Neuronal stem cell (in vitro differentiated cells): ENCODE measurements at regions not wholly inside any gene's neighbourhood (a gene's known extent, or its start where the extent isn't known, plus 50 kb on each side); places are given as distances from the start of the nearest gene placed in this dataset.

ENCODE experiments used
- DNase-seq: peaks from one replicate; pipeline ENCODE4 v3.0.0-alpha.2; 2013; ENCODE audit warnings: low spot score
- H2AFZ ChIP-seq: one replicate; pipeline ENCODE4 v1.6.1; 2013; ENCODE audit warnings: mild to moderate bottlenecking, low read length, inconsistent platforms
- H2AK5ac ChIP-seq: 2 replicates; pipeline ENCODE4 v1.6.1; 2013; ENCODE audit warnings: low read depth, mild to moderate bottlenecking, inconsistent platforms, low read length, moderate library complexity, mixed read lengths
- H2BK120ac ChIP-seq: 2 replicates; pipeline ENCODE4 v1.6.1; 2013; ENCODE audit warnings: low read depth, mild to moderate bottlenecking, inconsistent platforms, low read length, moderate library complexity, mixed read lengths
- H2BK12ac ChIP-seq: one replicate; pipeline ENCODE4 v1.6.1; 2013; ENCODE audit warnings: low read length, inconsistent platforms
- H2BK15ac ChIP-seq: 2 replicates; pipeline ENCODE4 v1.6.1; 2013; ENCODE audit warnings: mild to moderate bottlenecking, low read length, inconsistent platforms, mixed read lengths
- H2BK5ac ChIP-seq: one replicate; pipeline ENCODE4 v1.6.1; 2013; ENCODE audit warnings: inconsistent platforms, mild to moderate bottlenecking, low read length, moderate library complexity
- H3K14ac ChIP-seq: one replicate; pipeline ENCODE4 v1.6.1; 2013; ENCODE audit warnings: low read length, inconsistent platforms
- H3K18ac ChIP-seq: 2 replicates; pipeline ENCODE4 v1.6.1; 2013; ENCODE audit warnings: low read length, inconsistent platforms
- H3K23ac ChIP-seq: 2 replicates; pipeline ENCODE4 v1.6.1; 2013; ENCODE audit warnings: low read depth, mild to moderate bottlenecking, mixed read lengths, low read length, inconsistent platforms; ENCODE audit not compliant: poor library complexity
- H3K27ac ChIP-seq: replicated peaks from 3 replicates; pipeline ENCODE4 v1.5.1; 2013; ENCODE audit warnings: low read length, inconsistent platforms
- H3K27me3 ChIP-seq, 3 experiments: 2 replicates each; pipeline ENCODE4 v1.6.1; 2013; ENCODE audit warnings: low read length in 3 of 3, mild to moderate bottlenecking in 2 of 3, inconsistent platforms in 1 of 3, low read depth in 1 of 3, mixed read lengths in 1 of 3, moderate library complexity in 1 of 3; ENCODE audit not compliant: control insufficient read depth in 3 of 3, insufficient read depth in 3 of 3
- H3K36me3 ChIP-seq, 2 donors: replicated peaks in 1 of 2; 2 replicates each; pipeline ENCODE4 v1.6.1; 2013; ENCODE audit warnings: low read length in 2 of 2; ENCODE audit not compliant: control insufficient read depth in 2 of 2, insufficient read depth in 2 of 2
- H3K4ac ChIP-seq: 2 replicates; pipeline ENCODE4 v1.6.1; 2013; ENCODE audit warnings: inconsistent platforms, mild to moderate bottlenecking, low read length, moderate library complexity
- H3K4me1 ChIP-seq, 2 donors: 1 replicate in 1 of 2; 2 replicates in 1 of 2; pipeline ENCODE4 v1.6.1; 2013; ENCODE audit warnings: low read length in 2 of 2, low read depth in 1 of 2; ENCODE audit not compliant: control insufficient read depth in 2 of 2, insufficient read depth in 1 of 2
- H3K4me2 ChIP-seq: one replicate; pipeline ENCODE4 v1.6.1; 2013; ENCODE audit warnings: mild to moderate bottlenecking, low read length, inconsistent platforms; ENCODE audit not compliant: insufficient read depth, poor library complexity, severe bottlenecking
- H3K4me3 ChIP-seq, 2 donors: 2 replicates each; pipeline ENCODE4 v1.5.1; 2013; ENCODE audit warnings: low read length in 2 of 2, mild to moderate bottlenecking in 2 of 2, inconsistent platforms in 1 of 2, moderate library complexity in 1 of 2
- H3K79me1 ChIP-seq: one replicate; pipeline ENCODE4 v1.6.1; 2013; ENCODE audit warnings: low read depth, mild to moderate bottlenecking, inconsistent platforms, low read length, moderate library complexity
- H3K9ac ChIP-seq: one replicate; pipeline ENCODE4 v1.6.1; 2013; ENCODE audit warnings: mild to moderate bottlenecking, low read depth, low read length, inconsistent platforms; ENCODE audit not compliant: poor library complexity
- H3K9me3 ChIP-seq, 2 donors: replicated peaks in 1 of 2; 2 replicates each; pipeline versions ENCODE3 to v1.6.1; 2013; ENCODE audit warnings: low read length in 2 of 2, mild to moderate bottlenecking in 2 of 2, inconsistent platforms in 1 of 2, low read depth in 1 of 2, mixed read lengths in 1 of 2, moderate library complexity in 1 of 2; ENCODE audit not compliant: control insufficient read depth in 2 of 2, insufficient read depth in 1 of 2
- H4K8ac ChIP-seq: one replicate; pipeline ENCODE4 v1.6.1; 2013; ENCODE audit warnings: low read depth, mild to moderate bottlenecking, inconsistent platforms, low read length, moderate library complexity
- H4K91ac ChIP-seq: one replicate; pipeline ENCODE4 v1.6.1; 2013; ENCODE audit warnings: low read length, low read depth, mild to moderate bottlenecking, inconsistent platforms; ENCODE audit not compliant: poor library complexity
- WGBS, 2 donors: extraction: QIAGEN DNeasy Blood & Tissue Kit; methylation state at CpG; one replicate each; pipeline ENCODE4 v1.1.7; 2013; ENCODE audit warnings: missing lambda C conversion rate in 2 of 2, mixed read lengths in 1 of 2; ENCODE audit not compliant: insufficient read length in 2 of 2, insufficient replicate concordance in 1 of 2; ENCODE audit errors: extremely low coverage in 2 of 2; 5-methylcytosine and 5-hydroxymethylcytosine counted together

- Histone ChIP-seq H3K27me3 (no peaks in the 10 kb centered on the region), H2BK120ac (no peak overlapping the region), H4K8ac (no peak overlapping the region), H2AK5ac (no peak overlapping the region), H3K27ac (no peak overlapping the region), H3K14ac (no peak overlapping the region), H2BK5ac (no peak overlapping the region), H3K36me3 (no peaks in the 10 kb centered on the region), H3K4me2 (no peak overlapping the region), H3K9me3 (no peaks in the 10 kb centered on the region), H2BK15ac (no peak overlapping the region), H3K4me3 (no peak overlapping the region), H3K23ac (no peak overlapping the region), H3K18ac (no peak overlapping the region), H3K9ac (no peak overlapping the region), H4K91ac (no peak overlapping the region), H2AFZ (no peak overlapping the region), H3K79me1 (no peaks in the 10 kb centered on the region), H3K4me1 (no peaks in the 10 kb centered on the region), H3K4ac (no peak overlapping the region), H2BK12ac (no peak overlapping the region)
- no peak for DNase-seq
- no CpG with 5 or more reads among the region's 3 CpGs for WGBS, 2 donors
Measured at GRCh38 chr12:92625639-92626310, 77.0 kb upstream of the PLEKHG7 start.

DNA sequence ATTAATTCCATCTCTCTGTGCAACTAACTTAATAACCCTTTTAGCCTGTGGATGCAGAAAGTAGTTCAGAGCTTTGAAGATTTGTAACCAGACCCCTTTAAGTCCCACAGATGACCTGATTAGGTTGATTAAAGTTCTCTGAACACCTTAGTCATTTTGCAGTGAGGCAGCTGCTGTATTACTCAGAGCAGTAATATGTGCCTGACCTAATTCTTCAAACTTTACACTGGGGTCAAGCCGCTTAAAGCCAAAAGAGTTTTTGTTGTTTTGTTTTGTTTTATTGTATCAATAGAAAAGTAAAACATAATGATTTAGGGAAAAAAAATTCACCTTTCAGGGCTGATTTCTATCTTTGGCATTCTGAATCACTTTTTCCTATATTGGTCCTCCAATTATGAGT, 78.6 kb upstream of the PLEKHG7 start:
- no peak overlapping the region for H3K23ac ChIP-seq
- no peak overlapping the region for H3K27ac ChIP-seq
- H2BK120ac ChIP-seq, result no peak overlapping the region
- H3K14ac ChIP-seq, result no peak overlapping the region
- DNase-seq, result no peak
- H3K9me3 ChIP-seq, result no peaks in the 10 kb centered on the region
- H2BK12ac ChIP-seq, result no peak overlapping the region
- H3K4me2 ChIP-seq, result no peak overlapping the region
- H3K36me3 ChIP-seq, result no peaks in the 10 kb centered on the region
- no peaks in the 10 kb centered on the region for H3K27me3 ChIP-seq
- H3K4ac ChIP-seq, result no peak overlapping the region
- H3K9ac ChIP-seq, result no peak overlapping the region
- H4K91ac ChIP-seq, result no peak overlapping the region
- H2AK5ac ChIP-seq, result no peak overlapping the region
- WGBS, 2 donors, result no CpG with 5 or more reads among the region's 1 CpG
- no peaks in the 10 kb centered on the region for H3K79me1 ChIP-seq
- H3K4me1 ChIP-seq, result no peaks in the 10 kb centered on the region
- H2BK5ac ChIP-seq, result no peak overlapping the region
- H3K18ac ChIP-seq, result no peak overlapping the region
- H2BK15ac ChIP-seq, result no peak overlapping the region
- H3K4me3 ChIP-seq, result no peak overlapping the region
- no peak overlapping the region for H2AFZ ChIP-seq
- no peak overlapping the region for H4K8ac ChIP-seq

- Histone ChIP-seq H3K14ac (no peak overlapping the region), H3K4ac (no peak overlapping the region), H3K9me3 (no peaks in the 10 kb centered on the region), H3K4me2 (no peak overlapping the region), H3K18ac (no peak overlapping the region), H3K27ac (no peak overlapping the region), H2BK120ac (no peak overlapping the region), H3K36me3 (no peaks in the 10 kb centered on the region), H4K8ac (no peak overlapping the region), H3K4me1 (no peaks in the 10 kb centered on the region), H2BK12ac (no peak overlapping the region), H3K79me1 (no peaks in the 10 kb centered on the region), H2AK5ac (no peak overlapping the region), H3K4me3 (no peak overlapping the region), H4K91ac (no peak overlapping the region), H2AFZ (no peak overlapping the region), H3K23ac (no peak overlapping the region), H2BK5ac (no peak overlapping the region), H2BK15ac (no peak overlapping the region), H3K27me3 (no peaks in the 10 kb centered on the region), H3K9ac (no peak overlapping the region)
- DNase-seq, result no peak
Measured at GRCh38 chr12:92623386-92623785, 79.4 kb upstream of the PLEKHG7 start.

GRCh38 chr12:92621833-92622232, 81.0 kb upstream of the PLEKHG7 start:
- Histone ChIP-seq H3K4me2 (no peak overlapping the region), H2AK5ac (no peak overlapping the region), H3K4me3 (no peak overlapping the region), H3K14ac (no peak overlapping the region), H3K23ac (no peak overlapping the region), H2AFZ (no peak overlapping the region), H3K4ac (no peak overlapping the region), H3K9me3 (no peaks in the 10 kb centered on the region), H3K4me1 (no peaks in the 10 kb centered on the region), H3K79me1 (no peaks in the 10 kb centered on the region), H2BK15ac (no peak overlapping the region), H2BK120ac (no peak overlapping the region), H3K9ac (no peak overlapping the region), H3K36me3 (no peaks in the 10 kb centered on the region), H4K91ac (no peak overlapping the region), H2BK5ac (no peak overlapping the region), H3K27me3 (no peaks in the 10 kb centered on the region), H4K8ac (no peak overlapping the region), H3K18ac (no peak overlapping the region), H3K27ac (no peak overlapping the region), H2BK12ac (no peak overlapping the region)
- no peak for DNase-seq
- no CpG with 5 or more reads among the region's 3 CpGs for WGBS, 2 donors
